K562 (cell line): ENCODE measurements at regions not wholly inside any gene's neighbourhood (a gene's known extent, or its start where the extent isn't known, plus 50 kb on each side); places are given as distances from the start of the nearest gene placed in this dataset.

ENCODE experiments used
- ATAC-seq: fragments of 200-7000 bp; cut with Tn5 transposase; 3 replicates; pipeline ENCODE4 v1.9.1; 2020; ENCODE audit warnings: moderate library complexity
- BruUV-seq: library from RNA; stranded (reverse); fragments of 400-500 nt; replicated peaks from 2 replicates; lab custom pipeline; 2021; lab: Mats Ljungman, UMichigan
- CTCF ChIA-PET: fragments of 300-600 bp; formaldehyde crosslinking; extraction: SDS; loops from one replicate; lab custom pipeline; 2021; ENCODE audit warnings: low intra/inter-chr PET ratio; lab: Yijun Ruan, JAX
- POLR2A ChIA-PET: fragments of 300-600, 350-650 bp; sonication (Branson Sonifier 250); formaldehyde crosslinking; extraction: SDS; loops from one replicate; lab custom pipeline; 2021; ENCODE audit warnings: antibody characterized with exemption, inconsistent platforms; lab: Yijun Ruan, JAX
- DNase-seq, 4 experiments: peaks; one replicate each; pipeline versions ENCODE4 v3.0.0 to v3.0.0-alpha.2; 2011 to 2018; ENCODE audit warnings: low spot score in 3 of 4, mixed read lengths in 3 of 4; ENCODE audit errors: extremely low read depth in 1 of 4
- FAIRE-seq: peaks from 2 replicates; lab custom pipeline; 2011; peaks lifted over from hg19 to GRCh38; lab: Jason Lieb, UNC
- H2AFZ ChIP-seq: 2 replicates; pipeline ENCODE4 v1.6.0; 2011; ENCODE audit warnings: low read depth, low read length, control low read depth, inconsistent platforms
- H3K27ac ChIP-seq: fragments of 200-600 bp; 3 replicates; pipeline ENCODE4 v1.8.0; 2011; ENCODE audit warnings: low read depth, mild to moderate bottlenecking, control low read depth, inconsistent platforms, low read length, moderate library complexity, mixed read lengths; ENCODE audit errors: extremely low read depth
- H3K27me3 ChIP-seq, 2 experiments: fragments of 300-600 bp in 1 of 2; 2 replicates in 1 of 2; 3 replicates in 1 of 2; pipeline versions ENCODE4 v1.6.0 to v1.8.0; 2011; ENCODE audit warnings: inconsistent platforms in 2 of 2, low read length in 2 of 2, mild to moderate bottlenecking in 1 of 2, mixed read lengths in 1 of 2, moderate library complexity in 1 of 2; ENCODE audit not compliant: control insufficient read depth in 2 of 2, insufficient read depth in 2 of 2
- H3K36me3 ChIP-seq: fragments of 300-600 bp; 3 replicates; pipeline ENCODE4 v1.8.0; 2011; ENCODE audit warnings: mild to moderate bottlenecking, low read length, inconsistent platforms; ENCODE audit not compliant: control insufficient read depth, insufficient read depth
- H3K4me1 ChIP-seq, 2 experiments: fragments of 200-600 bp in 1 of 2; replicated peaks in 1 of 2; 2 replicates in 1 of 2; 3 replicates in 1 of 2; pipeline versions ENCODE4 v1.5.1 to v1.8.0; 2011; ENCODE audit warnings: inconsistent platforms in 2 of 2, low read length in 2 of 2, mild to moderate bottlenecking in 1 of 2, mixed read lengths in 1 of 2, moderate library complexity in 1 of 2; ENCODE audit not compliant: control insufficient read depth in 2 of 2, insufficient read depth in 2 of 2
- H3K4me2 ChIP-seq: 2 replicates; pipeline ENCODE4 v1.6.1; 2011; ENCODE audit warnings: low read length, control low read depth, inconsistent platforms, mixed read lengths; ENCODE audit not compliant: insufficient read depth
- H3K4me3 ChIP-seq: fragments of 200-600 bp; sonication (generic), shearing (Covaris generic); 2 replicates; pipeline ENCODE4 v1.5.1; 2016; ENCODE audit warnings: control low read depth, inconsistent platforms
- H3K79me2 ChIP-seq: fragments of 200-600 bp; 3 replicates; pipeline ENCODE4 v1.8.0; 2011; ENCODE audit warnings: low read length, inconsistent platforms; ENCODE audit not compliant: control insufficient read depth, insufficient read depth
- H3K9ac ChIP-seq, 2 experiments: 2 replicates each; pipeline versions ENCODE4 v1.6.0 to v1.6.1; 2011; ENCODE audit warnings: low read depth in 2 of 2, low read length in 2 of 2, control low read depth in 1 of 2, inconsistent platforms in 1 of 2, mild to moderate bottlenecking in 1 of 2, mixed read lengths in 1 of 2; ENCODE audit not compliant: insufficient read depth in 1 of 2
- H3K9me1 ChIP-seq: one replicate; pipeline ENCODE4 v1.6.0; 2011; ENCODE audit warnings: inconsistent platforms, mild to moderate bottlenecking, low read length, moderate library complexity; ENCODE audit not compliant: control insufficient read depth, insufficient read depth
- H3K9me3 ChIP-seq: replicated peaks from 2 replicates; pipeline ENCODE4 v1.5.1; 2011; ENCODE audit warnings: low read depth, low read length, inconsistent platforms; ENCODE audit not compliant: control insufficient read depth, insufficient read depth
- H4K20me1 ChIP-seq: replicated peaks from 2 replicates; pipeline ENCODE4 v1.6.1; 2011; ENCODE audit warnings: low read length, inconsistent platforms, mixed read lengths; ENCODE audit not compliant: control insufficient read depth, insufficient read depth
- CBX1 ChIP-seq: sonication (generic); IDR thresholded peaks from 2 replicates; pipeline ENCODE4 v1.6.1; 2016; ENCODE audit warnings: antibody characterized with exemption, low read depth, mild to moderate bottlenecking
- CSDE1 ChIP-seq, 2 experiments: fragments of 450-650 bp; IDR thresholded peaks; 2 replicates each; pipeline ENCODE4 v1.6.1; 2016; ENCODE audit warnings: mild to moderate bottlenecking in 1 of 2
- HNRNPUL1 ChIP-seq: fragments of 200-400 bp; formaldehyde crosslinking; IDR thresholded peaks from 2 replicates; pipeline ENCODE4 v1.6.1; 2017; ENCODE audit warnings: low read length
- KLF6 ChIP-seq: fragments of 250-450 bp; sonication (Bioruptor Pico); IDR thresholded peaks from 2 replicates; pipeline ENCODE4 v1.4.0; 2020; ENCODE audit warnings: mild to moderate bottlenecking, moderate library complexity, borderline replicate concordance
- MCM7 ChIP-seq, 2 experiments: fragments of 450-650 bp; IDR thresholded peaks; 2 replicates each; pipeline ENCODE4 v1.6.1; 2016 to 2018
- NCOA6 ChIP-seq: fragments of 450-650 bp; IDR thresholded peaks from 2 replicates; pipeline ENCODE4 v1.6.1; 2017; ENCODE audit warnings: mild to moderate bottlenecking
- PHTF2 ChIP-seq: fragments of 250-450 bp; sonication (Bioruptor Pico); IDR thresholded peaks from 2 replicates; pipeline ENCODE4 v1.5.0; 2021; ENCODE audit warnings: mild to moderate bottlenecking
- POLR2H ChIP-seq: IDR thresholded peaks from 2 replicates; pipeline ENCODE4 v1.6.1; 2016; ENCODE audit warnings: missing genetic modification characterization, low read depth, mild to moderate bottlenecking, control low read depth, missing compliant biosample characterization, moderate library complexity
- RBM25 ChIP-seq: fragments of 200-400 bp; formaldehyde crosslinking; IDR thresholded peaks from 2 replicates; pipeline ENCODE4 v1.6.1; 2018; ENCODE audit warnings: low read length, low read depth, moderate library complexity; ENCODE audit not compliant: severe bottlenecking
- SMC3 ChIP-seq: conservative IDR thresholded peaks from 2 replicates; pipeline ENCODE4 v1.6.1; 2011; ENCODE audit warnings: low read depth, low read length, improper control_type of control experiment; ENCODE audit not compliant: insufficient read depth
- SREBF1 ChIP-seq: fragments of 150-350 bp; IDR thresholded peaks from 2 replicates; pipeline ENCODE4 v1.6.1; 2014; ENCODE audit warnings: antibody characterized with exemption, low read depth, low read length, borderline replicate concordance
- TAF7 ChIP-seq: fragments of 450-650 bp; IDR thresholded peaks from 2 replicates; pipeline ENCODE4 v1.6.1; 2016; ENCODE audit warnings: missing genetic modification characterization, missing compliant biosample characterization
- TBP ChIP-seq: optimal IDR thresholded peaks from 2 replicates; pipeline ENCODE3; 2011; ENCODE audit warnings: low read depth, low read length, improper control_type of control experiment
- TOE1 ChIP-seq, 2 experiments: fragments of 450-650 bp in 1 of 2; sonication (generic) in 1 of 2; formaldehyde crosslinking in 1 of 2; IDR thresholded peaks; 2 replicates each; pipeline versions ENCODE4 v1.7.1 to v1.8.0; 2016 to 2022; ENCODE audit warnings: borderline replicate concordance in 2 of 2, mild to moderate bottlenecking in 2 of 2, antibody characterized with exemption in 1 of 2, inconsistent platforms in 1 of 2, low read depth in 1 of 2, missing genetic modification reagents in 1 of 2, moderate library complexity in 1 of 2
- ZFP1 ChIP-seq: fragments of 450-650 bp; formaldehyde crosslinking; IDR thresholded peaks from 2 replicates; pipeline ENCODE4 v1.4.0; 2020; ENCODE audit warnings: mild to moderate bottlenecking, mixed read lengths
- ZNF175 ChIP-seq: fragments of 200-800 bp; sonication (Bioruptor generic); IDR thresholded peaks from 2 replicates; pipeline ENCODE4 v1.6.1; 2016; ENCODE audit warnings: low read depth, mild to moderate bottlenecking, missing genetic modification characterization, missing compliant biosample characterization
- ZNF217 ChIP-seq: sonication (generic); formaldehyde crosslinking; IDR thresholded peaks from 2 replicates; pipeline ENCODE4 v1.8.0; 2022; ENCODE audit warnings: mild to moderate bottlenecking, missing genetic modification reagents
- WGBS: fragments of 100-300 bp; shearing (Covaris generic); methylation state at CpG from one replicate; pipeline ENCODE4 v1.1.6; 2016; ENCODE audit warnings: low coverage, mixed read lengths; ENCODE audit not compliant: insufficient coverage; ENCODE audit errors: missing lambda C conversion rate; 5-methylcytosine and 5-hydroxymethylcytosine counted together
- in situ Hi-C: fragments of 300-500 bp; cut with MboI; formaldehyde crosslinking; loops from 4 replicates; pipeline ENCODE4 v1.15.0; 2018; ENCODE audit warnings: inconsistent platforms, mixed read lengths
- intact Hi-C: fragments of 100-400 bp; cut with micrococcal nuclease; formaldehyde crosslinking; loops from 2 replicates; pipeline ENCODE4 v1.14.2; 2022

DNA sequence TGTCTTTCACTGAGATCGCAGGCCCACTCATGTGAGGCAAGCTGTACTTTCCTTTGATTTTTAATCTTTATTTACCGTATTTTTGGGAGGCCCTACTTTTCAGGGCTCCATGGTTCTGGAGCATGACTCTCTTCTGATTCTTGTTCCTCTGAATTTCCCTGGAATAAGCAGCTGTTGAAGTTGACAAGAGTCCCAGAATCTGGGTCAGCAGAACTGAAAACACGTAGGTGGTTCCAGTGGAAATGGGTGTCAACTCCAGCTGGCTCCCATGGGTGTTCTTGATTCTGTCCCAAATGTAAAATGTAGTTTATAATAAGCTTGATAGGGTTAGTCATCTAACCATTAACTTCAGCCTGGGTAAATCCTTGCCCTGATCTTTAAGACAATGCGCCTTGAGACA, 409.4 kb downstream of the GATA3 start (continued):
- no peak for TF ChIP-seq ZNF175 (CRISPR knock-in tag)
- TF ChIP-seq ZFP1 = no peak

DNA sequence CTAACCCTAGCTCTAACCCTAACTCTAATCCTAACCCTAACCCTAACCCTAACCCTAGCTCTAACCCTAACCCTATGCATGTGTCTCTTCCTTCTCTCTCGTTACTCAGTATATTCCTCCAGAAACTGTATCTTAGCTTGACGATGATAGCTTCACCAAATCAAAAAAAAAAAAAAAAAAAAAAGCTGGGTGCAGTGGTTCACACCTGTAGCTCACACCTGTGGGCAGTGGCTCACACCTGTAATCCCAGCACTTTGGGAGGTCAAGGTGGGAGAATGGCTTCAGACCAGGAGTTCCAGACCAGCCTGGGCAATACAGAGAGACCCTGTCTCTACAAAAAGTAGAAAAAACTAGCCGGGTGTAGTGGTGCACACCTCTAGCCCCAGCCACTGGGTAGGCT, 414.0 kb downstream of the GATA3 start:
- ATAC-seq (no peak), FAIRE-seq (no peak), DNase-seq (no peak)
- CTCF ChIA-PET = no interaction called here
- no peak overlapping the region for H3K27ac ChIP-seq
- in situ Hi-C loops = no loop called here
- no peaks in the 10 kb centered on the region for H3K27me3 ChIP-seq
- no peaks in the 10 kb centered on the region for H3K9me3 ChIP-seq
- no peak overlapping the region for H2AFZ ChIP-seq
- 0% methylated on average over 2 of the region's 3 CpGs for WGBS
- H3K4me1 ChIP-seq = no peaks in the 10 kb centered on the region
- no peak overlapping the region for H3K4me3 ChIP-seq
- no peaks in the 10 kb centered on the region for H4K20me1 ChIP-seq
- no peak overlapping the region for H3K4me2 ChIP-seq
- H3K9ac ChIP-seq = no peak overlapping the region
- no TSS peak for BruUV-seq
- POLR2A ChIA-PET = no interaction called here
- no peak for TF ChIP-seq ZNF217 (CRISPR knock-in tag)
- no peak for TF ChIP-seq CBX1
- no peak for TF ChIP-seq CSDE1 (IDR thresholded peaks at IDR 0.05)
- no peak for TF ChIP-seq PHTF2 (CRISPR knock-in tag)
- TF ChIP-seq SMC3 = no peak
- no peak for TF ChIP-seq MCM7 (IDR thresholded peaks at IDR 0.05)
- no peak for TF ChIP-seq SREBF1
- TF ChIP-seq POLR2H = no peak
- no peak for TF ChIP-seq TBP
- no peak for TF ChIP-seq TOE1 (IDR thresholded peaks at IDR 0.05; ENCODE audit: borderline replicate concordance)
- TF ChIP-seq TOE1 (CRISPR knock-in tag; IDR thresholded peaks at IDR 0.05; ENCODE audit: borderline replicate concordance, low read depth) = no peak
- TF ChIP-seq NCOA6 = no peak
- no peak for TF ChIP-seq RBM25
- no peak for TF ChIP-seq TAF7
- TF ChIP-seq KLF6 (CRISPR knock-in tag) = no peak
- no peak for TF ChIP-seq HNRNPUL1
- no peaks in the 10 kb centered on the region for H3K36me3 ChIP-seq
- H3K79me2 ChIP-seq = no peaks in the 10 kb centered on the region
- intact Hi-C loops = no loop called here
- H3K9me1 ChIP-seq = no peaks in the 10 kb centered on the region
